Liver (tissue), 8 donors: ENCODE measurements at regions not wholly inside any gene's neighbourhood (a gene's known extent, or its start where the extent isn't known, plus 50 kb on each side); places are given as distances from the start of the nearest gene placed in this dataset.

Experiments used
- DNase-seq: peaks from one replicate; pipeline ENCODE4 v3.0.0-alpha.2; 2017; ENCODE audit warnings: low spot score
- H3K27ac ChIP-seq, 2 donors: one replicate each; pipeline ENCODE4 v1.7.0; 2013; ENCODE audit warnings: inconsistent platforms in 2 of 2, low read length in 2 of 2, control low read depth in 1 of 2, low read depth in 1 of 2, mild to moderate bottlenecking in 1 of 2
- H3K27me3 ChIP-seq, 4 donors: one replicate each; pipeline versions ENCODE4 v1.6.1 to v1.7.0; 2013; ENCODE audit warnings: low read length in 3 of 4, inconsistent platforms in 1 of 4, mild to moderate bottlenecking in 1 of 4, moderate library complexity in 1 of 4; ENCODE audit not compliant: control insufficient read depth in 4 of 4, insufficient read depth in 4 of 4
- H3K36me3 ChIP-seq, 4 donors: one replicate each; pipeline versions ENCODE4 v1.6.1 to v1.7.0; 2013; ENCODE audit warnings: low read length in 3 of 4, mild to moderate bottlenecking in 3 of 4, low read depth in 1 of 4, moderate library complexity in 1 of 4; ENCODE audit not compliant: control insufficient read depth in 4 of 4, insufficient read depth in 3 of 4
- H3K4me1 ChIP-seq, 4 donors: one replicate each; pipeline versions ENCODE4 v1.6.1 to v1.7.0; 2013; ENCODE audit warnings: low read length in 3 of 4, mild to moderate bottlenecking in 3 of 4, moderate library complexity in 1 of 4; ENCODE audit not compliant: control insufficient read depth in 4 of 4, insufficient read depth in 4 of 4
- H3K4me3 ChIP-seq, 3 donors: one replicate each; pipeline versions ENCODE4 v1.6.1 to v1.7.0; 2013; ENCODE audit warnings: low read length in 3 of 3, control low read depth in 1 of 3, low read depth in 1 of 3, mild to moderate bottlenecking in 1 of 3
- H3K9ac ChIP-seq, 2 donors: one replicate each; pipeline ENCODE4 v1.7.0; 2013; ENCODE audit warnings: low read length in 2 of 2, mild to moderate bottlenecking in 2 of 2, moderate library complexity in 2 of 2, control low read depth in 1 of 2, low read depth in 1 of 2
- H3K9me3 ChIP-seq, 4 donors: one replicate each; pipeline versions ENCODE4 v1.6.1 to v1.7.0; 2013; ENCODE audit warnings: low read length in 3 of 4; ENCODE audit not compliant: control insufficient read depth in 4 of 4
- ATF3 ChIP-seq: IDR thresholded peaks from 2 replicates; pipeline ENCODE4 v1.6.1; 2016; ENCODE audit warnings: antibody characterized with exemption
- CTCF ChIP-seq: fragments of 150-350 bp; IDR thresholded peaks from 2 replicates; pipeline ENCODE4 v1.5.1; 2017; ENCODE audit warnings: improper control_type of control experiment, low read depth, low read length; ENCODE audit not compliant: missing input control
- EGR1 ChIP-seq, 2 donors: IDR thresholded peaks; 2 replicates each; pipeline ENCODE4 v1.6.1; 2016 to 2018; ENCODE audit warnings: antibody characterized with exemption in 2 of 2, low read depth in 2 of 2
- FOXA1 ChIP-seq: IDR thresholded peaks from 2 replicates; pipeline ENCODE4 v1.6.1; 2016; ENCODE audit warnings: antibody characterized with exemption
- FOXA2 ChIP-seq: IDR thresholded peaks from 2 replicates; pipeline ENCODE4 v1.6.1; 2016; ENCODE audit warnings: antibody characterized with exemption
- GABPA ChIP-seq, 2 donors: IDR thresholded peaks in 1 of 2; conservative IDR thresholded peaks in 1 of 2; 2 replicates each; pipeline ENCODE4 v1.6.1; 2016; ENCODE audit warnings: antibody characterized with exemption in 2 of 2, mild to moderate bottlenecking in 1 of 2, moderate library complexity in 1 of 2
- HNF4A ChIP-seq, 2 donors: conservative IDR thresholded peaks; 2 replicates each; pipeline ENCODE4 v1.6.1; 2016; ENCODE audit warnings: antibody characterized with exemption in 2 of 2, mild to moderate bottlenecking in 2 of 2
- HNF4G ChIP-seq: IDR thresholded peaks from 2 replicates; pipeline ENCODE4 v1.6.1; 2016; ENCODE audit warnings: antibody characterized with exemption
- JUND ChIP-seq, 2 donors: IDR thresholded peaks; 2 replicates each; pipeline ENCODE4 v1.6.1; 2016; ENCODE audit warnings: antibody characterized with exemption in 2 of 2
- NR2F2 ChIP-seq: IDR thresholded peaks from 2 replicates; pipeline ENCODE4 v1.6.1; 2016; ENCODE audit warnings: antibody characterized with exemption
- RAD21 ChIP-seq, 2 donors: IDR thresholded peaks; 2 replicates each; pipeline ENCODE4 v1.6.1; 2016; ENCODE audit warnings: antibody characterized with exemption in 2 of 2, mild to moderate bottlenecking in 2 of 2
- REST ChIP-seq: IDR thresholded peaks from 2 replicates; pipeline ENCODE4 v1.6.1; 2016; ENCODE audit warnings: antibody characterized with exemption, mild to moderate bottlenecking
- RXRA ChIP-seq, 2 donors: IDR thresholded peaks; 2 replicates each; pipeline ENCODE4 v1.6.1; 2017 to 2018; ENCODE audit warnings: antibody characterized with exemption in 2 of 2, mild to moderate bottlenecking in 1 of 2
- SP1 ChIP-seq: IDR thresholded peaks from 2 replicates; pipeline ENCODE4 v1.6.1; 2018; ENCODE audit warnings: antibody characterized with exemption, mild to moderate bottlenecking
- TAF1 ChIP-seq: conservative IDR thresholded peaks from 2 replicates; pipeline ENCODE4 v1.6.1; 2016; ENCODE audit warnings: antibody characterized with exemption, mild to moderate bottlenecking
- YY1 ChIP-seq: IDR thresholded peaks from 2 replicates; pipeline ENCODE4 v1.6.1; 2016; ENCODE audit warnings: antibody characterized with exemption, mild to moderate bottlenecking
- ZBTB33 ChIP-seq: IDR thresholded peaks from 2 replicates; pipeline ENCODE4 v1.6.1; 2016; ENCODE audit warnings: antibody characterized with exemption
- WGBS: extraction: QIAGEN DNeasy Blood & Tissue Kit; methylation state at CpG from one replicate; pipeline ENCODE4 v1.1.7; 2013; 5-methylcytosine and 5-hydroxymethylcytosine counted together
- donor health status: healthy.
- donor health status: healthy.
- donor health status: healthy.
- donor health status: healthy.
- donor health status: healthy.

GRCh38 chr3:44159696-44160300 is 81.9 kb upstream of the TOPAZ1 start:
- no peak overlapping the region for H3K27ac ChIP-seq
- WGBS: 77% methylated on average over 2 of the region's 2 CpGs
- no peaks in the 10 kb centered on the region for H3K9me3 ChIP-seq

GRCh38 chr3:44160818-44161217 is 80.9 kb upstream of the TOPAZ1 start:
- no peak overlapping the region for H3K4me3 ChIP-seq
- no peaks in the 10 kb centered on the region for H3K36me3 ChIP-seq
- H3K9ac ChIP-seq: no peak overlapping the region
- H3K27ac ChIP-seq: no peak overlapping the region
- H3K27me3 ChIP-seq: peaks cover 0 to 7% (median under 1%) of the 10 kb centered on the region in 4 donors
- H3K4me1 ChIP-seq: no peaks in the 10 kb centered on the region
- 79% methylated on average over 4 of the region's 4 CpGs for WGBS
- no peak for DNase-seq
- TF ChIP-seq HNF4G (no peak), HNF4A (conservative IDR thresholded peaks at IDR 0.05) (no peak), RAD21 (IDR thresholded peaks at IDR 0.05) (no peak), RXRA (IDR thresholded peaks at IDR 0.05) (no peak)
- no peaks in the 10 kb centered on the region for H3K9me3 ChIP-seq

More at GRCh38 chr3:44159696-44160300, 81.9 kb upstream of the TOPAZ1 start:
- no peak for DNase-seq
- Histone ChIP-seq H3K4me3 (no peak overlapping the region), H3K4me1 (no peaks in the 10 kb centered on the region), H3K27me3 (peaks cover 0 to 13% (median 2%) of the 10 kb centered on the region in 4 donors), H3K9ac (no peak overlapping the region), H3K36me3 (no peaks in the 10 kb centered on the region)
- TF ChIP-seq RXRA (IDR thresholded peaks at IDR 0.05): no peak
- no peak for TF ChIP-seq RAD21 (IDR thresholded peaks at IDR 0.05)
- TF ChIP-seq HNF4G: no peak
- TF ChIP-seq TAF1: no peak
- TF ChIP-seq FOXA2: no peak
- TF ChIP-seq EGR1 (IDR thresholded peaks at IDR 0.05; ENCODE audit: low read depth in 2 of 2): no peak
- TF ChIP-seq YY1: no peak
- TF ChIP-seq HNF4A (conservative IDR thresholded peaks at IDR 0.05): no peak
- no peak for TF ChIP-seq ATF3
- TF ChIP-seq CTCF: no peak
- TF ChIP-seq GABPA (IDR thresholded peaks at IDR 0.05 in 1 of 2, conservative IDR thresholded peaks at IDR 0.05 in 1 of 2): no peak
- no peak for TF ChIP-seq JUND (IDR thresholded peaks at IDR 0.05)

GRCh38 chr3:44171891-44172290 is 69.8 kb upstream of the TOPAZ1 start:
- Histone ChIP-seq H3K27ac (no peak overlapping the region), H3K4me3 (no peak overlapping the region), H3K36me3 (no peaks in the 10 kb centered on the region), H3K9ac (no peak overlapping the region), H3K9me3 (peaks cover 0 to 2% (median 0%) of the 10 kb centered on the region in 4 donors), H3K27me3 (no peaks in the 10 kb centered on the region), H3K4me1 (no peaks in the 10 kb centered on the region)
- WGBS: 90% methylated on average over 4 of the region's 4 CpGs
- no peak for DNase-seq
- no peak for TF ChIP-seq HNF4A (conservative IDR thresholded peaks at IDR 0.05)
- TF ChIP-seq GABPA (IDR thresholded peaks at IDR 0.05 in 1 of 2, conservative IDR thresholded peaks at IDR 0.05 in 1 of 2): no peak
- no peak for TF ChIP-seq ZBTB33
- TF ChIP-seq EGR1 (IDR thresholded peaks at IDR 0.05; ENCODE audit: low read depth in 2 of 2): no peak
- TF ChIP-seq SP1: no peak
- no peak for TF ChIP-seq TAF1
- no peak for TF ChIP-seq YY1
- TF ChIP-seq FOXA2: no peak
- no peak for TF ChIP-seq NR2F2
- no peak for TF ChIP-seq JUND (IDR thresholded peaks at IDR 0.05)
- TF ChIP-seq ATF3: no peak
- TF ChIP-seq HNF4G: no peak
- TF ChIP-seq RXRA (IDR thresholded peaks at IDR 0.05): no peak
- no peak for TF ChIP-seq FOXA1
- TF ChIP-seq REST: no peak
- no peak for TF ChIP-seq RAD21 (IDR thresholded peaks at IDR 0.05)
